ENCODE measurements at regions not wholly inside any gene's neighbourhood (a gene's known extent, or its start where the extent isn't known, plus 50 kb on each side); places are given as distances from the start of the nearest gene placed in this dataset.

DNA sequence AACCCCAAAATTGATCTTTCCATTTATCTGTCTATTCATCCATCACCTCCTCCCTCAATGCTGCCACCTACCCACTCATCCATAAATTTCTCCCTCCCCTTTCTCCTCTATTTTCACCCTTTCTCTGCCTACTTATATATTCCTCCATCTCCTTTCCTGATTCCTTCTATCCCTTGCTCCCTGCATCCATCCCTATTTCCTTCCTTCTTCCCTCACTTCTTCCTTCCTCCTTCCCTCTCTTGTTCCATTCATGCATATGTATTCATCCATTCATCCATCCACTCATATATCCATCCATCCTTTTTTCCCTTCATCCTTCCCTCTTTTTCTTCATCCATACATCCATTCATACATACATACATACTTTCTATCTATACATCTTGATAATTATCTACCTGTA is 76.3 kb upstream of the GGTLC1 start:
- DNase-seq (ENCODE audit: low read depth, low spot score), result no peak

DNA sequence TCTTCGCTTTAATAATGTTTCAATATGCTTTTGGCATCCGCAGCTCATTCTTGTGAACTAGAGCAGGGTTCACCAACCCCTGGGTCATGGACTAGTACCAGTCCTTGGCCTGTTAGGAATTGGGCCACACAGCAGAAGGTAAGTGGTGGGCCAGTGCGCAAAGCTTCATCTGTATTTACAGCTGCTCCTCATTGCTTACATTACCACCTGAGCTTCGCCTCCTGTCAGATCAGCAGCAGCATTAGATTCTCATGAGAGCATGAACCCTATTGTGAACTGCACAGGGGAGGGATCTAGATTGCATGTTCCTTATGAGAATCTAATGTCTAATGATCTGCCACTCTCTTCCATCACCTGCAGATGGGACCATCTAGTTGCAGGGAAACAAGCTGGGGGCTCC is 75.5 kb upstream of the GGTLC1 start:
- no peak for DNase-seq (ENCODE audit: low read depth, low spot score)

DNA sequence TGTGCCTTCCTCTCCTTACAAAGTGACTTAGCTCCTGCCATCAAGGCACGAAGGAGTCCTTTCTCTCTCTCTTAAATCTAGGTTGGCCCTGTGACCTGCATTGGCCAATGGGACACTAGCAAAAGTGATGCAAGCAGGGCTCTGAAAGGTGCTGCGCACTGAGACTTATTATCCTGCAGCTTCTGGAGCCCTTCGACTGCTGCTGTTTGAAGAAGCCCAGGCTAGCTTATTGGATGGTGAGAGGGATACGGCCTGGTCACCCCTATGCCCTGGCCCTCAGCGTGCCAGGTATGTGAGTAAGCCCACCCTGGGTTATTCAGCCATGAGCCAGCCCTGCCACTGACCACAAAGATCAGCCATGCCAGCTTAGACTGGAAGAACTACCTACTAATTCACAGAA is 74.5 kb upstream of the GGTLC1 start:
- no peak for DNase-seq (ENCODE audit: low read depth, low spot score)

DNA sequence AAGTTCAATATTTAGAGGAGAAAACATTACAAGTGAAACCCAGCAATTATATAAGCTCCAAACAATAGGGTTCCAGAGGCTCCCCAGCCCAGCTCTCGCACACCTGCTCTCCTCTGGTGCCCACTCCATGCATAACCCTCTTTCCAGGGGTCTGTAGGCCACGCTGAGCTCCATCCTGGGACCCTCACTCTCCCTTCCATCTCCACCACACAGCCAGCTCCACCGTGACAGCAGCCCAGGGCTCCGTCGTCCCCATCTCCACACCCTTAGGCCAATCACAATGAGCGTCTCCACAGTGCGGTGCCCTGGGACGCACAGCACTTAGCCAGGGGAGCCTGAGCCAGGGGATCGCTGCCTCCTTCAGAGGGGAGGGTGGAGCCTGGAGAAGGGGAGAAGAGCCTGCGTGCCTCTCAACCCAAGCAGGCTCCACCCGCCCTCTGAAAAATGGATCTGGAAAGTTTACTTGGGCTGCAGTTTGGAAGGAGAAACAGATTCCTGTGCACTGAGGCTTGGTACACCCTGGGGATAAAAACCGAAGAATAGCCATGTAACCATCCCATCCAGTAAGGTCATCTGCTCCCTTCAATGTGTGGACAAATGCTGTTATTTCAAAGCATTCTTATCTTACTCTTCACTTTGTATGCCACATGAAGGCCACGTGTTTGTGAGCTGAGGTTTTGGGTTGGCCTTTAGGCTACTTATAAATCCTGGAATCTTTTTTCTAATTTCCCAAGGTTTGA is 72.4 kb upstream of the GGTLC1 start:
- DNase-seq (ENCODE audit: low read depth, low spot score), result no peak

DNA sequence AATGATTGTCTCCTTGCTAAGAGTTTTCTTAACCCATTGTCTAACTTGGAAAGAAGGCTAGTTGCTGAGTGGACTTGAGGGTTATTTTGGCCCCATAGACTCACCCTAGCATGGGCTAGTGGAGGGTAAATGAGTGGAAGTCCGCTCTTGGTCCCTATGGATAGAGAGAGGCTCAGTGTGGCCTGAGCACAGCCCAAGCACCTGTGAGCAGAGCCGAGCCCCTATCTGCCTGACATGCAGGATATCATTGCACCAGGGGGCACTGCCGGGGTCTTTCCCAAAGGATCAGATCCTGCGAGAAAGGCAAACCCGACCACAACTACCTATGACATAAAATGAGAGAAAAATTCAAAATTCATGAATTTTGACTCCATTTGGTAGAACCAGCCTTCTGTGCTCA is 70.6 kb upstream of the GGTLC1 start:
- DNase-seq (ENCODE audit: low read depth, low spot score), result no peak

DNA sequence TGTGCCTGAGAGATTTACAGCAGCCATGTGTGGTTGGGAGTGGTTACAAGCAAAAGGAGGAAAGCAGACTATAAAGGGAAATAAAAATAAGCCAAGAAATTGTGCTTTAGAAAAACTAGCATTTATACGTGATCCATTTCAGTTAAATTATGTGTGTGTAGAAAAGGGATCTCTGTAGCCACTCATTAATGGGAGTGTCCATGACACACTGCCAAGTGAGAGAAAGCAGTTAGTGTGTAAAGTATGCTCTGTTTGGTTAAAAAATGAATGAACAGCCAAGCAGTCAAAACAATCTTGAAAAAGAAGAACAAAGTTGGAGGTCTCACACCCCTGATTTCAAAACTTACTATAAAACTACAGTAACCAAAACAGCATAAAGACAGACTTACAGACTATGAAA is 67.9 kb upstream of the GGTLC1 start:
- no peak for DNase-seq (ENCODE audit: low read depth, low spot score)

DNA sequence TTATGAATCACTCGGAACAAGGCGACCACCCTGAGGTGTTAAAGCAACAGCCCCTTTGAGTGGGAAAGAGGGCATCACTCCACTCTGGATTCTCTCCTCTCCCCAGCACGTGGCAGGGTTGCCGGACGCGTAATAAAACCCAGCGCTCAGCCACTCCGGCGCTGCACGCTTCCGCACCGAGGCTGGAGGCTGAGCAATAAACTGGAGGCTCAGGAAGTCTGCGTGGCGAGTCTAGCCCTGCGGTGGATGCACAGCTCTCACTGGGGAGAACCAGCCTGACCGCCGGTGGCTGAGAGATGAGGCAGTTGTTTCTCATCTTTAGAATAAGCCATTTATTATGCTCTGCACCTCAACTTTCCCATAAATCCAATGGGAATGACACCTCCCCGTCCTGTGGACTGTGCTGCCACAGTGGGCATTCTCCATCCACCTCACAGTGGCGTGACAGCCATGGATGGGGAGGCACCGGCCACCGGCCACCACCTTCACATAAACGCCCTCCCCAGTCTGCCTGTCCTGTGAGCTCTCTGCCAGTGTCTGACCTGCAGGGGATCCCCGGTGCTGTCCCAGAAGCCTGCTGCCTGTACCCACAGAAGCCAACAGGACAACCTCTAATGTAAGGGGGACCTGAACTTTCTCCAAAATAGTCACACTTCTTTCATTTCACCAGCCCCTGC is 64.2 kb upstream of the GGTLC1 start:
- no peak for DNase-seq (ENCODE audit: low read depth, low spot score)

DNA sequence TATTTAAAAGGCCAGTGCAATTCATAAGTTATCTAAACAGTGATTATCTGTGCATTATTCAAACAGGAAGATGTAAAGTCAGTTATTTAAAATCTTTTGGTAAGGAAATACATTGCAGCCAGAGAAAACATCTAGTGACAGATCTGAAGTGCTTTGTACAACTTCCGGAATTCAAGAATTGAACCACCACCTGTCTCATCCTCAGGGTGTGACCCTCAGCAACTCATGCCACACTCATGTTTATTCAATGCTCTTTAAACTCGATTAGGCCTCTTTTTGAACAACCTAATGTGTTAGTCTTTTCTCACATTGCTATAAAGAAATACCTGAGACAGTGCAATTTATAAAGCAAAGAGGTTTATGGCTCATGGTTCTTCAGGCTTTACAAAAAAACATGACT is 62.6 kb upstream of the GGTLC1 start:
- DNase-seq (ENCODE audit: low read depth, low spot score), result no peak

DNA sequence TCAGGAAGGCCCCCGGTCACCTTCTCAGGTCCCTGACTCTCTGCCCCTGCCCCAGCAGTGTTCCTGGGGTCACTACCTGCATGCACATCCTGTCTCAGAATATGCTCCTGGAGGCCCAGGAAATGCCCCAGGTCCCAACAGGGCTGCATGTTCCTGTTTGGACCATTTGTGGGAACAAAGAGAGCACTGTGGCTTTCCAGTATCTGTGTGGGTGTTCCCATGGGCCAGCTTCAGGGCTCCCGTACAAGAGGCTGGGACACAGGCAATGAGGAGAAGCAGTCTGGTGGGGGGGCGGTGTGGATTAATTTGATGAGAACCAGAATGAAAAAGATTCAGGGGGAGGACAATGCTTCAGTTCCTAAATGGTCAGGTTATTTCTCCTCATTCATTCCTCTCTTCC is 61.5 kb upstream of the GGTLC1 start:
- no peak for DNase-seq (ENCODE audit: low read depth, low spot score)

DNA sequence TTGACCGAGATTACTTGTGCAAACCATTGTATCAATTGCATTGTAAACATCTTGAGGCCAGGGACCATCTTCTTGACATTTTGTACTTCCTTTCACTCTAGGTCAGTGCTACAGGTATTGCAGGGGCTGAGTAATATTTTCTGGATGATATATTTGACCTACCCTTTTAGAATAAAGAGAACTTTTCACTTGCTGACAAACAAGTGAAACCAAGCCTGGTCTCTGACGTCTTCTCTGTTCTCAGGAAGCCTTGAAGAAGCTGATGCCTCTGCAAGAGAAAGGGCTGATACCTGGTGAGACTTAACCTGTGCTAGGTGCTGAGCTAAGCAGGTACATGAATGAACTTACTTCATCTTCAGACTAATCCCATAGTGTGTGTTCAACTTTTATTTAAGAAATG is 60.5 kb upstream of the GGTLC1 start:
- DNase-seq (ENCODE audit: low read depth, low spot score), result no peak

DNA sequence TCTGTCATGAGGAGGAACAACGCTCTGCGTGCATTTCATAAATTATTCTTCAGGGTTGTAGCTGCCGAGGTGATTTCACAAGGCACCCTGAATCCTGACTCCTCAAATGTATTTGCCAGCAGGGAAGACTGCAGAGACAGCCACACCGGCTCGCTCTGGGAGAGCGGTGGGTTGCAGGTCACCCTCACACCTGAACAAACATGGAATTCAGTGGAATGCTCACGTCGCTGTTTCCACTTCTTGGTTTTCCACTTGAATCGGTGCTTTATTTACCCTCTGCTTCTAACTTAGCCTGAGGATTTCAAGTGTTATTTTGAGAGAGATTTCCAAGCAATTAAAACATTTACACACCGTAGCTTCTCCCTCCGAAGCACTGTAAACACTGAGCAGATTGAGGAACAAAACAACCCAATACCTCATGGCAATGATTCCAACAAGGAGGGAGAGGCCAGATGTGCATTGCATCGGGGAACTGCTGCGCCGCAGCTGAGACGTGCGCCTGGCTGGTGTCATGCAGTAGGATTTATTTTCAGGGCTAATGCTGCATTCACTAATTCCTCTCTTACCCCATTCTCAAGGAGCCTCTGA is 59.5 kb upstream of the GGTLC1 start:
- no peak for DNase-seq (ENCODE audit: low read depth, low spot score)

DNA sequence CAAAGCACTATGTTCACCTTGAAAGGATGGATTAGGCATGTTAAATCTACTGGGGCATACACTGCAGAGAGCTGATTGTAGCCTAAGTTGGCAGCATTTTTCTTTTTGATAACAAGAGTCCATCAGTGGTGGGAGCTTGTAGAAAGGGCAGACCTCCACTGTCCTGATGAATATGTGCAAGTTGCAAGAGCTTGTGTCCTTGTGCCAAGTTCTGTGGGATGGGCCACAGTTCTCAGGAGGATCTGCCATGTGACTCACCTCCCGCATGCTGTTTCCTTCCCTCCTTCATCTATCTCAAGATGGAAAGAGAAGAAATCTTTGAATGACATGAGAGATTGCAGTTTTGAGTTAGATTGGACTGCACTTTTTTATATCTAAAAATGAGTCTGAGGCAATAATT is 58.3 kb upstream of the GGTLC1 start:
- no peak for DNase-seq (ENCODE audit: low read depth, low spot score)

DNA sequence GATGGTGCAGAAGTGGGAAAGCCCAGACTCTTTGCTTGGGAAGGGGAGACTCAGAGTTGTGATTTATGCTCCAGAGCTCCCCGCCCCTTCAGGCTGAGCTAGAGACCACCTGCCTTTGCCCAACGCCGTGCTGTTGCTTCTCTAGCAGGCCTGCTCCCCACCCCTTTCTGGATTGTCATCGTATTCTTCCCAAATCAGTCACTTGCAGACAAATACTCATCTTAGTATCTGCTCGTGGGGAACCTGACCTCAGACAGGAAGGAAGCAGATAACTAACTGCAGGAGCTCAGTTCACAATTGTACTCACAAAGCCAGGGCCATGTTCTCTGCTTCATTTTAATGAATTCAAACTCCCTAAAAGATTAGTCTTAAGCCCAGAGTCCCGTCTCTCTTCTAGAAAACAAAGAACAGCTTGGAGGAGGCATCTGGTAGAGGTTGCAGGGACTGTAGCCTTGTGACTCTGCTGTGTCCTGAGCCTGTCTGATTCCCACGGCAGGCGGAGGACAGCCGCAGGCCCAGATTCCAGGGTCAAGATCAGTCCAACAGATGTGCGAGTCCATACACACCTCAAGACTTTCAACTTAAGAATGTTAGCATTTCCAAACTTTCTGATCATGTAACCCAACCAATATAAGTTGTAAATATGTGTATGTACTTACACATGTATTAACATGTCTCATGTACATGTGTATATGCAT is 57.2 kb upstream of the GGTLC1 start:
- DNase-seq (ENCODE audit: low read depth, low spot score), result no peak

DNA sequence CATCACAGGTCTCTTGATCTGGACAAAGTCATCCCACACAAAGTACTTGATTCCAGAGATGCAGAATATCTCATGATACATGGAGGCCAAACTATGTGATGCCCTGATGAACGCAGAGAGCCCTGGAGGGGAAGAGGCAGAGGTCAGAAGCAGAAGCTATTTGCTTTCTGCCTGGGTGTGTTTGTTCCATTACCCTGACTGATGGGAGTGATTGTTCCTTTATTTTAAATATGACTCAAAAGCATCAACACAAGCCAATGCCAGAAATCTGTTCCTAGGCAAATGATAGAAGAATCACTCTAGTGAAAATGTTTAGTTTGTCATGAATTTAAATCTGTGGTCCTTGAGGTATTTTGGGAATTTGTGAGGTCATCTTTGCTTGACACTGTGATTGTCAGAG is 54.7 kb upstream of the GGTLC1 start:
- DNase-seq (ENCODE audit: low read depth, low spot score), result no peak

DNA sequence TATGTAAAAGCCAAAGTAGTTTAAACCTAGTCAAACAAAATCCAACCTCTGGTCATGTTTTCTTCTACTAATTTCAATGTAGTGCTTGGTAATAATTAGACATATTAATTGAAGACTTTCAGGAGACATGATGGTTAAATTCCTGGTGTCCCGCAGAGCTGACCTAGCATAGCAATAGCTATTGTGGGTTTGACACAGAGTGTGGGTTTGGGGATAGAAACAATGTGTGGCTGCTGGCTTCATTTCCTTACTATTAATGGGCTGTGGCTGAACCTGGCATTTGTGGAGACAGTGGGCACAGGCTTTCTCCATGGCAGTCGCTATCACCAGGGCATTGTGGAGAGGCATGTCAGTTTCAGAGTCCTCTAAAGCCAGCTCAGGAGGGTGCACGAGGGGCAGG is 54.1 kb upstream of the GGTLC1 start:
- DNase-seq (ENCODE audit: low read depth, low spot score), result no peak

DNA sequence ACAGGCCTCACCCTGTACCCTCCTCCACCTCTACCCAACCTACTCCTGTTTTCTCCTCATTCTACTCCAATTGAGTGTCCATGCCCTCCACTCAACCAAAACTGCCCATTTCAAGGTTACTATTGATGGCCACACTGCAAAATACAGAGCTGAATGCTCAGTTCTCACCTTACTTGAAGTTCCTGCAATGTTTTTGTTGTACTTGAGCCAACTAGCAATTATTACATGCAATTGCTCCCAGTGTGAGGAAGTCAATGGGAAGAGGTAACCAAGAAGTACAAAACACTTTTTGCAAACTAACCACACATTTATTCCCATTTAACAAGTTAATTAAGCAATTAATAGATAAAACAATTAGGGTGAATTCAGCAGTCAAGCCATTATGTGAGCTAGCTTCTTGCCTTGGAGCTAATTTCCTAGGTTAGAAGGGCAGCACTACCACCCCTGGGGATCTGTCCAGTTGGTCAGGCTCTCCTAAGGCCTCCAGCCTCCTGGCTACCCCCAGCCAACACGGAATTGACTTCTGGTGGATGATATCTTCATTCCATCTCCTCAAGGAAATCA is 52.4 kb upstream of the GGTLC1 start:
- DNase-seq (ENCODE audit: low read depth, low spot score), result no peak

DNA sequence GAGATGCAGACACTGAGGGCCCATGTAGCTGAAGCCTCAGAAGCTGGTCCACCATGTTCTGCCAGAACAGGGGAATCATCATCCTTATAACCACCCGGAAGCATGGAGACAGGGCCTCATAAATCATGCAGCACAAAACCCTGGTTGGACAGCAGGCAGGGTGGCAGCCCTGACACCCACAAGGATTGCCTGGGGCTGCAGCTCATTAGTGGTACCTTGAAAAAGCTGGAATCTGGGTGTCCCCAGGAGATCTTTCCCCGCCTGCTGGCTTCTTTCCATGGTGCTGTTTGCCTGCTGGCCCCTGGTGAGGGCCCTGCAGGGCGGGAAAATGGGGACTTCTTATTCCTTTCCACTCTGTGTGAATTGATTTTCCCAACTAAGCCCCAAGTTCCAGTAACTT is 50.6 kb upstream of the GGTLC1 start:
- no peak for DNase-seq (ENCODE audit: low read depth, low spot score)
